GM21528 (cell line): ENCODE measurements at regions not wholly inside any gene's neighbourhood (a gene's known extent, or its start where the extent isn't known, plus 50 kb on each side); places are given as distances from the start of the nearest gene placed in this dataset.
"Not testable (repeated sequence)": the region's sequence is repeated elsewhere in the genome, so short reads cannot be mapped to it uniquely, and the experiment has no call there.

Source experiments
- ATAC-seq: cut with Tn5 transposase; IDR thresholded peaks from one replicate; pipeline ENCODE4 v1.9.1; 2021; ENCODE audit warnings: mild to moderate bottlenecking, moderate library complexity; ENCODE audit not compliant: unreplicated experiment, low FRiP score

DNA sequence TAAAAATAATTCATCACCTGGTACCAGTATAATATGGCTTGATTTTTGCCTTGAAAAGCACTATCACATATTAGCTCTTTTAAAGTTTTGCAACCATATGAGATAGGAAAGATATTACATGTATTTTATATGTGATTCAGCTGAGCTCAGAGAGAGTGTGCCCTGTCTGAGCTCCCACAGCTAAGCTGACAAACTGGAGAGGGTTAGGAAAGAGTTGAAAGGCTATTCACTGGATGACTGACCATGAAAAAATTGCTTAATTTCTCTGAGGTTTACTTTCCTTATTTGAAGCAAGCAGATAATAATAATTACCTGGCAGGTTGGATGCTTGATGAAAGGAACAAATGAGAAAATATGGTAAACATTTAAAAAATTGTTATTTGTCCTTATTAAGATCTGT lies 97.4 kb upstream of the CCDC80 start:
- no peak for ATAC-seq

- ATAC-seq = no peak
Observed at GRCh38 chr3:112736805-112737566, 96.0 kb upstream of the CCDC80 start.

DNA sequence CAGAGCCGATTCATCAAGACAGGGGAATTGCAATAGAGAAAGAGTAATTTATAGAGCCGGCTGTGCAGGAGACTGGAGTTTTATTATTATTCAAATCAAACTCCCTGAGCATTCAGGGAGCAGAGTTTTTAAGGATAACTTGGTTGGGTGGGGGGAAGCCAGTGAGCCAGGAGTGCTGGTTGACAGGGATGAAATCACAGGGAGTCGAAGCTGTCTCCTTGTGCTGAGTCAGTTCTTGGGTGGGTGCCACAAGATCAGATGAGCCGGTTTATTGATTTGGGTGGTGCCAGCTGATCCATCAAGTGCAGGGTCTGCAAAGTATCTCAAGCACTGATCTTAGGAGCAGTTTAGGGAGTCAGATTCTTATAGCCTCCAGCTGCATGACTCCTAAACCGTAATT lies 95.4 kb upstream of the CCDC80 start:
- no peak for ATAC-seq

GRCh38 chr3:112735926-112736325 lies 95.0 kb upstream of the CCDC80 start:
- no peak for ATAC-seq

GRCh38 chr3:112734736-112735350 lies 93.9 kb upstream of the CCDC80 start:
- peak; percentile 50 for ATAC-seq

DNA sequence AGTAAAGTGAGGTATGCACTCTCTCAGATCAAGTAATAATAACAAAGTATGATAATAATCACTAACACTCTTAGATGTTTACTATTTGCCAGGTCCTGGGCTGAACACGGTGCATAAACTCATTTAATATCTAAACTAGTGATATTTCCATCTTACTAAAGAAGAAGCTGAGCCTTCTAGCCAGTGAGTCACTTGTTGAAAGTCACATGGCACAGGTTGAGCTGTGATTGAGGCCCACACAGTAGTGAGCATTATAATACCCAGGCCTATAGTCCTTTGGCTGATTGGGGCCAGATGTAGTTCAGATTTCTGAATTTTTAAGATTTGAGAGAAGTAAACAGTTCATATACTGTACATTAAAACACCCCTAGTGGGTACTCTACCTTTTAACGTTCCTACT lies 93.2 kb upstream of the CCDC80 start:
- ATAC-seq = no peak

DNA sequence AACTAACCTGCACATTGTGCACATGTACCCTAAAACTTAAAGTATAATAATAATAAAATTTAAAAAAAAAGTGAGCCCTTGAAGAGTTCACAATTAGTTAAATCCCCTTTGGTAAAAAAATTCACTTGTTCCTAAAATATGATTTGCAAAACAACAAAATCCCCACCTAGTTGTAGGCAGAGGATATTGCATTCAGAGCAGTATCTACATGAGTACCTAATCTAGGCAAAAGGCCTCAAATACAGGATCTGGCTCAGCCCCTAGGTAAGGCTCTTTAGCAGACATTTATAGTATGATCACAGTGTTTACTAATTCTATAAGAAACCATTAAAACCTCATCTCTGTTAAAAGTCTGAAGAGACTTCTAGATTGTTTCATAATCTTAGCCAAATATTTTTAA lies 89.3 kb upstream of the CCDC80 start:
- ATAC-seq = no peak

GRCh38 chr3:112721231-112721630 lies 80.3 kb upstream of the CCDC80 start:
- no peak for ATAC-seq

GRCh38 chr3:112718967-112719366 lies 78.0 kb upstream of the CCDC80 start:
- ATAC-seq = no peak

DNA sequence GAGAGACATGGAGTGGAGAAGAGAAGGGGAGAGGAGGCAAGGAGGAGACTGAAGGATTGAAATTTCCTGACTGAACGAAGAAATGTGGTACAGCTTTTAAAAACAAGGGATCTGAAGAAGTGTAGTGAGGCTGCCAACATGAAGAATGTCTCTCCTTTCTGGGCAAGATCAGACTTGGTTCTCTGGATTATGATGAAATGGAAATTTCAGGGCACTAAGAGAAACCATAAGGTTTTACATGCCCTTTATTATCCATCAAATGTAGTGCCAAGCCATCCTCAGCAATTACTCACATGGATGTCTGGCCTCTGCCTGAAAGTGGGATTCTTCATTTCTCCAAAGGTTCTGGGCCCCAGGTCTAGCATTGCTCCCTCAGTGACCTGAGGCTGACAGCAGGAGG lies 77.6 kb upstream of the CCDC80 start:
- no peak for ATAC-seq

DNA sequence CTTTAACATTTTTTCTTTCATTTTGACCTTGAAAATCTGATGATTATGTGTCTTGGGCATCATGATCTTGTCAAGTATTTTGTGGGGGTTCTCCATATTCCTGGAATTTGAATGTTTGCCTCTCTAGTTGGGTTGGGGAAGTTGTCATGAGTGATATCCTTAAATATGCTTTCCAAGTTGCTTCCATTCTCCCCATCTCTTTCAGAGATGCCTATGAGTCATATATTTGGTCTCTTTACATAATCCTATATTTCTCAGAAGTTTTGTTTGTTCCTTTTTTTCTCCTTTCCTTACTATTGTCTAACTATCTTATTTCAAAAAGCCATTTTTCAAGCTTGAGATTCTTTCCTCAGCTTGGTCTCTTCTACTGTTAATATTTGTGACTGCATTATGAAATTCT lies 69.0 kb upstream of the CCDC80 start:
- ATAC-seq = no peak

- ATAC-seq = no peak
Observed at GRCh38 chr3:112699436-112699978, 58.6 kb upstream of the CCDC80 start.

DNA sequence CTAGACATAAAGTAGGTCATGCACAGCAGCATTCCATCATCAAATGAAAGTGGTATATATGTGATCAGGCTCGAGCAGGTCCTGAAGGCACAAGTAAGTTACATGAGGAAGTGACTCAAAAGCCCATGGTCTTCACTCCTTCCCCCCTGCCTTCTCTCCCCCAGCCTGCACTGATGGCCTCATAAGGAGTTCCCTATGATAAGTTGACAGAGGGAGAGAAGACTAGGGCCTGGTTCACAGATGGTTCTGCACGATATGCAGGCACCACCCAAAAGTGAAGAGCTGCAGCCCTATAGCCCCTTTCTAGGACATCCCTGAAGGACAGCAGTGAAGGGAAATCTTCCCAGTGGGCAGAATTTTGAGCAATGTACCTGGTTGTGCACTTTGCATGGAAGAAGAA lies 57.5 kb upstream of the CCDC80 start:
- ATAC-seq = not testable (repeated sequence)

DNA sequence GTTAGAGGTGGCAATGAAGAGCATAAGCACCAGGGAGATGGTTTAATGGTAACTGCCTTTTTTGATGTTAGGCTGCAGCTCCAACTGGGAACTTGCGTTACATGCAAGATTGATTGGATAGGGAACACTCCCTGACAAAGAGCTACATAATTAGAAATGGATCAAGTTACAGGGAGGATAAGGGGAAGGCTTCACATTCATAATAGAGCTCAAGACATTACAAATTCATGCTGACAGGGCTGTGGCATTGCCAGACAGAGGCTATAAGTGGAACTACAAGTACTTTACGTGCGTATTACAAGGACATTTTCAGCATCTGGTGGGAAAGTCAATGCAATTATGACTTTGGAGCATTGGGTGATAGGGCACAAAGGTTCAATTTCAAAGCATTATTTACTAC lies 55.3 kb upstream of the CCDC80 start:
- not testable (repeated sequence) for ATAC-seq

DNA sequence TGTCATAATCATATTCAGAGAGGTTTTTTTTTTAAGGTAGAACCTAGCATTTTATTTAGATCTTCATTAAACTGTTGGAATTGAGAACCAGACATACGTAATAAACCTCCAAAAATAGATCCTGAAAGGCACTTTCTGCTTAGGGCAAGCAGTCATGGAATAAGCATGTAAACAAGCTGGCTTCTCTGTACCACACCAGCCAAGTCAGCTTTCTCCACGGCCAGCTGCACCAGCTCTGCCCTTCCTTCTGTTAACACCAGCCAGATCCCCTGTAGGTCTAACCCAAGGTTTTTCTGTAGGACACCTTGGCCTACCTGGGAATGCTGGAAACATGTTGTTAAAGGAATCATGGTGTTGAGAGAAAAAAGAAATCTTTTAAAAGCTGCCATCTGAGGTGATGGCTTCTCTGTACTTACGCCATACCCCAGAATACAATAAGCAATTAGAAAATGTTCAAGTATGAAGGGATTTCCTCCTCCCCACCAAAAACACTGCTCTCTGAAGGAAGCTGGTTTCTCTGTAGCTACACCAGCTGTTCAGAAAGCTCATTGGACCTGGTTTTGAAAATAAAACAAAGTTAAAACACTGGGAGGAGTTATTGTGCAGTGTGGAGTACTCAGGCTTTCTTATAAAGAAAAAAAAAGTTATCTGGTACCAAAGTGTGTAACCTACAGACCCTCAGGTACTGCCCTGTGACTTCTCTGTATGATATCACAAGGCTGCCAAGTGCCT lies 54.6 kb upstream of the CCDC80 start:
- not testable (repeated sequence) for ATAC-seq

DNA sequence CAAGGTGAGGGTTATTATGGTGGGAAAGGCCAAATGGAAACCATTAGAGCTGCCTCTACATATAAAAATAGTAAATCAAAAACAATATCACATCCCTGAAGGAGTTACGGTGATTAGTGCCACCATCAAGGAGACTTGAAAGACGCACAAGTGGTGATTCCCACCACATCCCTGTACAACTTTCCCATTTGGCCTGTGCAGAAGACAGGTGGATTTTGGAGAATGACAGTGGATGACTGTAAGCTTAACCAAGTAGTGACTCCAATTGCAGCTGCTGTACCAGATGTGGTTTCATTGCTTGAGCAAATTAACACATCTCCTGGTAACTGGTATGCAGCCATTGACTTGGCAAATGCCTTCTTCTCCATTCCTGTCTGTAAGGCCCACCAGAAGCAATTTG lies 54.0 kb upstream of the CCDC80 start:
- not testable (repeated sequence) for ATAC-seq

GRCh38 chr3:112693186-112693585 lies 52.2 kb upstream of the CCDC80 start:
- ATAC-seq = no peak
